Body of pancreas (tissue), 4 donors: ENCODE measurements at regions not wholly inside any gene's neighbourhood (a gene's known extent, or its start where the extent isn't known, plus 50 kb on each side); places are given as distances from the start of the nearest gene placed in this dataset.

Experiments used
- CTCF ChIP-seq, 7 experiments: fragments of 450-650 bp in 4 of 7; fragments of 200-600 bp in 3 of 7; sonication (generic) in 3 of 7; IDR thresholded peaks; one replicate each; pipeline ENCODE4 v1.5.1; 2016 to 2019; ENCODE audit warnings: antibody characterized with exemption in 7 of 7
- POLR2A ChIP-seq, 3 donors: fragments of 450-650 bp; IDR thresholded peaks; one replicate each; pipeline ENCODE4 v1.6.1; 2016; ENCODE audit warnings: antibody characterized with exemption in 3 of 3, mild to moderate bottlenecking in 2 of 3

DNA sequence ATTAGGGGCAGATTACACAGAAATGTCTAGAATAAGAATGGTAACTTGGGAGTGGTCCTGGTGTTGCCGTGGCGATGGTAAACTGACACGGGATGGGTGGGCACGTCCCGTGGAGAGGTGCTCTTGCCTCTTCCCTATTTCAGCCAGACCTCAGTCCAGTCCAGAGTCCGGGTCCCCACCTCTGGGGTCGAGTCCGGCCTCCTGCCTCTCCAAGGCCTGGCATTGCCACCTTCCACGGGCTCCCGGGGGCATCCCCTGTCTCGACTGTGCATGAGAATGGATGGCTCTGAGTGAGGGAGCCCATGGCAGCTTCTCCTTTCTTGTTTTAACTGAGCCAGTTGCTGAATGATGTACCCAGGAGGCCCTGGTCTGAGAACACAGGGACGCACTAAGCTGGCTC, 142.3 kb downstream of the SOX1 start:
- TF ChIP-seq CTCF (IDR thresholded peaks at IDR 0.05) = no peak
- TF ChIP-seq POLR2A (IDR thresholded peaks at IDR 0.05) = no peak
